ENCODE measurements at regions not wholly inside any gene's neighbourhood (a gene's known extent, or its start where the extent isn't known, plus 50 kb on each side); places are given as distances from the start of the nearest gene placed in this dataset.
"Not testable (repeated sequence)": the region's sequence is repeated elsewhere in the genome, so short reads cannot be mapped to it uniquely, and the experiment has no call there.

DNA sequence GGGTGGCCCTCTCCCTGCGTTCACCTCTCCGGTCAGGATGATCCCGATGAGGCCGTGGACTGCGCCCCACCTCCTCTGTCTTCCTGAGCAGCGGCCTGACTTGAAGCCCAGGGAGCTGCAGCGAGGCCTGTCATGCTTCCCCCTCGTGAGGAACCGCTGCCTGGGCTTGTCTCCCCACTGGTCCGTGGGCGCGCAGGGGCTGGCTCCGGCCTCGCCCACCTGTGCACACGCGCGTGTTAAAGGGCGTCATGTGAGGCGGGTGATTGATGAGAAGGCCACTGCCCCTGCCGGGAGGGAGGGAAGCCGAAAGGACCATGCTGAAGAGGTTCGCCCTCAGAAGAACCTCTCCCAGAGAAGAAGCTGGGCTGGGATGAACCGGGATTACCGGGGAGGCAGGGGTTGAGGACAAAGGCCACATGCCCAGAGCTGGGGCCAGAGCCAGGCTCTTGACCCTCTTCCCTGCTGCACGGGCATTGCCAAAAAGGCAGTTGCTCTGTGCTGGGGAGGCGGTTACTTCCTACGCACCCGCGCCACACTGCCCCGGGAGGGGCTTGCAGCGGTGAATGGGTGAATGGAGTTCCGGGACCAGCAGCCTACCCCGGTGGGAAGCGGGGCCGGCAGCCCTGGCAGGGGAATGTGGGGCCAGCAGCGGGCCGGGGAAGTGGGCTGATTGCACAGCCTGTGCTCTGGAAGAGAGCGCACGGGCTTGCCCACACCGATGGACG, 85.9 kb upstream of the GSE1 start:
- no peak for DNase-seq (ENCODE audit: low read depth)

DNA sequence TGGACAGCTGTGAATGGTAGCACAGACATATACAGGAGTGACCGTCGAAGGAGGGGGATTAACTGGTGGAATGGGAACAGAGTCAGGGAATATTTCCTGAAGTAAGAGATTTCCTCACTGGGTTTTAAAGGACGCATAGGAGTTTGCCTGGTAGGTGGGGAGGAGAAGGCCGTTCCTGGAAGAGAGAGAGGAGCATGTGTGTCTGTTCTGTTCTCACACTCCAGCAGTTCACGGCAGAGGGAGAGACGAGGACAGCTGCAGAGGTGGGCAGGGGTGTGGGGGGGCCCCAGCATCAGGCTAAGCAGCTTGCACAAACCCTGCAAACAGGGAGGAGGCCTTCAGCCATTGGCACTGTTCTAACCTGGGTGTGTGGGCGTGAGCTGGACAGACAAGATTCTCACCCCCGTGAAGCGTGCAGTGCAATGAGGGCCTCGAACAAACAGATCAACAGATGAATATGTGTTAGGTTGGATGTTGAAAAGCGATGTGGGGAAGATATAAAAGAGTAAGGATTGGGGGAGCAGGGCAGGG, 85.3 kb upstream of the GSE1 start:
- no peak for DNase-seq (ENCODE audit: low read depth)

- no peak for DNase-seq (ENCODE audit: low read depth)
These were observed 84.4 kb upstream of the GSE1 start for GRCh38 chr16:85528528-85529387.

DNA sequence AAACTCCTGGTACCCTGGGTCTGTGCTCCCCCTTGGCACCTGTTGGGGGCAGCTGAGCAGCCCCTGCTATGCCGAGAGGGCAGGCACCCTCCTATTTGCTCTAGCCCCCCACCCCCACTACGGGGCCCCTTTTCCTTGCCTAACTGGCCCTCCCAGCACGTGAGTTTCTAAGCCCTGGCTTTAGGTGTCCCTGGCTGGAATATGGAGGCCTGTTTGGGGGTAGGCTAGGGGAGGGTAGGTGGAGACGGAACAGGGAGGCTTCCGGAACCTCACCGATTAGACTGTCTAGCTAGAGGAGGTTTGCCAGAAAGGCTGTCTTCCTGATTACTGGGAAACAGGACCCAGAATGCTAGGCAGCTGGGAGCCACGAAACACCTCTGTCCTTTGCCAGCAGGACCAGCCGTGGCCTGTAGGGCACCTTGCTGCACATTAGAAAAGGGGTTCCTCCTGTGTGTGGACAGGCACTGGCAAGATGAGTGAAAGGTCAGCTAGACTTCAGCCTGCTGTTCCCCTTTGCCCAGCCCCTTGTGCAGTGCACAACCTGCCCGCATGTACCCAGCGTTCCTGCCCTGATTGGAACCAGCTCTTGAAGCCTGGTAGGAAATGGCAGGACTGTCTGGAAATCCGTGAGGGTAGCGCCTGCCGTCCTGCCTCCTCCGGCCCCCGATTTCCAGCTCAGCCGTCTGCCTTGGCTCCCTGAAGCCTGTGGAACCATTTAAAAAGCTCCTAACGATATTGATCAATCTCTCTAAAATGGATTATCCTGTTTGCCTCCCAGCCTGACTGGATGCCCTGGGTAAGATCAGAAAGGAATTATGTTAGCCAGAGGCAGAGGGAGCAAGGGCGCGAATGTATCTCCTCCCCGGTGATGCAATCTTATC, 83.4 kb upstream of the GSE1 start:
- DNase-seq (ENCODE audit: low read depth) = no peak

DNA sequence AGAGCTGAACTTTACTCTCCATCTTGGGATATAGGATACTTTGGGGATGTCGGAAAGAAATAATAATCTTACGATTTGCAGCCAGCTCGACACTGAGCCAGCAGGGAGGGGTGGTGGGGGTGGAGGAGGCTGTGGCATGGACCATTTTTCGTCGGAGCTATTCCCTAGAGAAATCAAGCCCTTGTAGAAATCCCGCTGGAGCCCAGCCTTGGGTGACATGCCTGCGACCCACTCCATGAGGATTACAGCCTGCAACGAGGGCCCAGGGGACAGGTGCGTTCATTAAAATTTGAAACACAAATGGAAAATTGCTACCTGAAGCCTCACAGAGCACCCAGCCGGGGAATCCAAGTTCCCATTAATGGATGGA, 82.8 kb upstream of the GSE1 start:
- no peak for DNase-seq (ENCODE audit: low read depth)

GRCh38 chr16:85531516-85531915, 81.6 kb upstream of the GSE1 start:
- DNase-seq (ENCODE audit: low read depth) = no peak

GRCh38 chr16:85532147-85532546, 81.0 kb upstream of the GSE1 start:
- no peak for DNase-seq (ENCODE audit: low read depth)

DNA sequence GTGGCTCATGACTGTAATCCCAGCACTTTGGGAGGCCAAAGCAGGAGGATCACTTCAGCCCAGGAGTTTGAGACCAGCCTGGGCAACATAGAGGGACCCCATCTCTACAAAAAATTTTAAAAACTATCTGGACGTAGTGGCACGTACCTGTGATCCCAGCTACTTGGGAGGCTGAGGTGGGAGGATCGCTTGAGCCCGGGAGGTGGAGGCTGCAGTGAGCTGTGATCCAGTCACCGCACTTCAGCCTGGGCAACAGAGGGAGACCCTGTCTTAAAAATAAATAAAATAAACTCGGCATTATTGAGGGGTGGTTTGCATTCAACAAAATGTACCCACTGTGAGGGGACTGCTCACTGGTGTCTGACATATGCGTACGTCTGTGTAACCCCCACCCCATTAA, 79.5 kb upstream of the GSE1 start:
- not testable (repeated sequence) for DNase-seq (ENCODE audit: low read depth)

DNA sequence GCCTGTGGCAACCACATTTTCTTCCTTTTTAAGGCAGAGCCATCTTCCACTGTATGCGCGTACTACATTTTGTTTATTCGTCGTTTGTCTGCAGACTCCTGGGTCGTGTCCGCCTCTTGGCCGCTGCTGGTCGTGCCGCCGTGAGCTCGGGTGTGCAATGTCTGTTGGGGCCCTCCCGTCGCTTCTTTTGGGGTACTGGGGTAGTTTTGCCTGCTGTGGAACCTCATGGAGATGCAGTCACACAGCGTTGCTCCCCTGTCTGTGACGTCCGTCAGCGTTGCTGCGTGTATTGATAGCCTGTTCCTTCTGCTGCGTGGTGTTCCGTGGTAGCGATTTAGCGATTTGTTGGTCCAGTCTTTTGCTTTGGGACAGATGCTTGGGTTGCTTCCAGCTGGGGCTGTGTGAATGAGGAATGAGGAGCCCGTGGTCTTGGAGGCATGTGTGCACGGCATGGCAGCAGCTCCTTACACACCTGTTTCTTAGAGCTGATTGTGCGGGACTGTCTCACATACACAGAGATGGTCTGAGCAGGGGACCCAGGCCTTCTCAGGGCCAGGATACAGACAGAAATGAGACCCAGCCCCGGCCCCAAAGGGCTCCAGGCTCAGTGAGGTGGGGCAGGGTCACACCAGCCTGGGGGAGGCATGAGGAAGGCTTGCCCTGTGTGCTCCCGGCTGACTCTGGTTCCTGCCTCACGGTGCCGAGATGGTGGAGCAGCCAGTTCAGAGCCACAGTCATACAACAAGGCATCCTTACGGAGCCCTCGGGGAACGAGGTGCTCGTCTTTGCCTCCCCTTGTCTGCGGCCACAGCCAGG, 78.4 kb upstream of the GSE1 start:
- DNase-seq (ENCODE audit: low read depth) = no peak

GRCh38 chr16:85535352-85536072, 77.6 kb upstream of the GSE1 start:
- no peak for DNase-seq (ENCODE audit: low read depth)

GRCh38 chr16:85536073-85536410, 77.1 kb upstream of the GSE1 start:
- no peak for DNase-seq (ENCODE audit: low read depth)

DNA sequence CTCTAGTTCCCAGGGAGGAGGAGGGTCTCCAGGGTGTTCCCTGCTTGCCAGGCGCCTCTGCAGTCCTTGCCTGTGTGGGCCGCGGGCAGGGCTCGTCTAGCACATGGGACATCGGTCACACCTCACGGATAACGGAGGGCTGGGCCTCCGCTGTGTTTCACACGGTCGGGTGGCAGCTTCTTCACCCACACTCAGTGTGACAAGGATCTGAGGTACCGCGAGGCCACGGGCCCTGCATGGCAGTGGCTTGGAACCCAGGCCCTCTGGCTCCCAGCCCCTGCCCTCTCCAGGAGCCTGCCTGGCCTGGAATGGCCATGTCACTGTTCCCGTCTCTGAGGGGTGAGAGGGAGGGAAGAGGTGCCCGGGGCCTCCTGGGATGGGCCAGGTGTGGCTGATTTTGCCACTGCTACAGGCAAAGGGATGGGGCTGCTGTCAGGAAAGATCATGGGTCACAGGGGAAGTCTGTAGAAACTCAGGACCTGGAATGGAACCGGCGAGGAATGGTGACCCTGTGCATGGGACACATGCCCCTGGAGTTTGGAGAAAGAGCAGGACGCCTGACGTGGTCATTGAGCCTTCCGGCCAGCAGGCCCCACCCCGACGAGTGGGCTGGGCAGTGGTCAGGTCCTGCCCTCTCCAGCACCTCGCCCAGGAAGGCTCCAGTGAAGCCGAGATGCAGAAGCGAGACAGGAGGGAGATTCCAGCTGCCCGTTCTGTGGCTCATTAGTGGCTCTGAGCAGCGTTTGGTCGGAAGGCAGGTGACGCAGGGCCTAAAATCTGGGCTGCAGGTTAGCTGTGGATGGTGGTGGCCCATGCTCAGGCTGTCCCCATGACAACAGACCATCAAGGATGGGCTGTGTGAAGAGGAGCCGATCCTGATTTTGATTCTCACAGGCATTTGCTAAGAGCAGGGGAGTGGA, 76.5 kb upstream of the GSE1 start:
- no peak for DNase-seq (ENCODE audit: low read depth)

DNA sequence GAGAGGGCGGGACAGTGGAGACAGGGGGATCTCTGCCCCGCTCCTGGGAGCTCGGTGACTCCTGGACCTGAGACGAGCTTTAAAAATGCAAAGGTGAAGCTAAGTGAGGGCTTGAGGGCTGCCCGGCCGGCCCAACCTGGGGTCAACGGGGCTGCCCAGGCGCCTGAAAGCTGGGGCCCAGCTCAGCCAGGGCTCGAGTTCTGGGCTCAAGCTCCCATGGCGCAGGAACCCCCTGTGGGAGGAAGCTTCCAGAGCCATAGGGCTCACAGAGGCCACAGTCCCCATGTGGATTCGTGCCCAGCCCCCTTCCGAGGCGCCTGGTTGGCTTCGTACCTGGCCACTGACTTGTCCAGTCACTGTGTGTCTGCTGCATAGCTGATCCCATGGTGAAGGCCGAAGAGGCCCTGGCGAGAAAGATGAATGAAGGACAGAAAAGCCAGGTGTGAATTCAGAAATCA, 75.8 kb upstream of the GSE1 start:
- DNase-seq (ENCODE audit: low read depth) = no peak

DNA sequence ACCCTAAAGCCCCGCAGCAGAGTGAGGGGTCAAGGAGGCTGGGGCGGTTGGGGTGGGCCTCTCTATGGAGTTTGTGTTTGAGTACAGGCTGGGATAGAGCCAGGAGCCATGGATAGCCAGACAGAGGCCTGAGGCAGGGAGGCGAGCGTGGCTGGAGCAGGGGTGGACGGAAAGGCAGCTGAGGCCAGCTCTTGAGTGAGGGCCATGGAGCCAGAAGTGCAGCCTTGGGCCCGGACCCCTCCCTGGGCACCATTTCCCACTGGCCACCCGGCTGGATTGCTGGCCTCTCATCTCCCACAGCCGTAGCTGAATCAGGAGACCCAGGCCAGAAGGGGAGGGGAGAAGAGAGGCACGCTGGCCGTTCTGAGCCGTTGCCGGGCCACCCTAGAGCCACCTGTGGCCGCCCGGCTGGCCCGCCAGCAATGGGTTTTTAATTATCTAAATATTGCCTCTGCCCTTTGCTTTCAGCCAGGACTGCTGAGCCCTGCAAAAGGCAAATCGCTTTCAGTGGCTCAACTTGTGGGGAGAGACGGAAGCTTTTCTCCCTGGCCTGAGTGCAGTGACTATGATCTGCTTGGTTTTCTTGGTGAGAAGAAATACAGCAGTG, 75.2 kb upstream of the GSE1 start:
- no peak for DNase-seq (ENCODE audit: low read depth)

DNA sequence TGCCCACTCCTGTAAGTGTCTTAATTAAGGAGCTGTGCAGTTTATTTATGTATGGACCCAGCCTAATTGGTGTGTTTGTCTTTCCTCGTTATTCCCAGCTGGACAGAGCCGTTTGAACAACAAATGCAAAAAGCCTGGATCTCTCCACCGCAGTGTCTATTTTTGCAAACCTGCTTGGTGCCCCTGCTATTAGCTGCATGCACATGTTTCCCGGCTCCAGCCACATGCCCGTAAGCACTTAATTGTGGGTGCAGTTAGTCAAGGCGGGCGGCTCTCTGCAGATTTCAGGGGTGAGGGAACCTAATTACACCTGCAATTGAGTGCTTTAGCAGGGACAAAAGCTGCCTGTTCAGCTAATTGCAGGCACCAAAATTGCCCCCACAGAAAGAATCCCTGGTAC, 74.0 kb upstream of the GSE1 start:
- DNase-seq (ENCODE audit: low read depth) = no peak

DNA sequence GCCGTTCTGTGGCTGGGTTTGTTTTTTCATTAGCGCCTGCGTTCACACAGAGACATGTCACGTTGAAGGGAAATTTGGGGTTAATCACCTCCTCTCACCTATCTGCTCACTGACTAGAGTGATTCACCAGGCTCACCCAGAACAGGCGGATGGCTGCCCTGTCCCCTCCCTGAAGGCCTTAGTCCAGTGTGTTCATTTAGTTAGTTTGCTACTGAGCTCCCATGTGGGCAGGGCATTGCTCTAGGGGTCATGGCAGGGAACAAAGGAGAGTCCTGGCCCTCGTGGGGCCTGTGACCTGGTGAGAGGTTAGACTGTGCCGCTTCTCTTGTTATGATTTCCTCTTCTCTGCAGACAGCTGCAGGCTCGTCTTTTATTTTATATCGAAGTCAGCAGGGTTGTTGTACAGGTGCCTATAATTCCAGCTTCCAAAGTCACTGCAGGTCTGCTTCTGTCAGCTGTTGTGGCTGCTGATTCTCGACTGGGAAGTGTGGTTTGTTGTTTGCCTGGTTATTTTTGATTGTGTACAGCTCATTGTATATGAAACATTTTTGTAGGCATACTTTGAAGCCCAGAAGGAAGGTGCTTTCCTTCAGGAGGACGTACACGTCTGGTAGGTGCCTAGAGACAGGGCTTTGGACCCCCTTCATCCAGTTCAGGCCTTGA, 73.4 kb upstream of the GSE1 start:
- DNase-seq (ENCODE audit: low read depth) = no peak

DNA sequence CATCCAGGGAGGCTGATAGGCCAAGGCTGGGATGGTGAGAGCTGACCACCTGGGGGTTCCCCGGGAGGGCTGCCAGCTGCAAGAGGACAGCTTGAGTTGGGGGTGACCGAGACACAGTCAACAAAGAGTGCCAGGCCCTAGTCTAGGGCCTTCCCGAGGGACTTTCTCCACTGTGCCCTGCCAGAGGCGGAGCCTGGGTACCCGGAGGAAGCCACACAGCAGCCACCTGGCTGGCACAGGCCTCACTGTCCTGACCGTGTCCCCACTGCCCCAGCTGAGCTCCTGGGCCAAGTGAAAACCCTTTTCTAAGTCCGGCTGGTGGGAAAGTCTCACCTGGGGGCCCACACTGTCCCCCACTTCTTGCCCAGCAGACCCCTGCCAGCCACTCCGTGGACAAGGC, 71.9 kb upstream of the GSE1 start:
- DNase-seq (ENCODE audit: low read depth) = no peak

- DNase-seq (ENCODE audit: low read depth) = no peak
These were observed 71.5 kb upstream of the GSE1 start for GRCh38 chr16:85541619-85541979.

Measured in fibroblast of gingiva (primary cell).